ENCODE measurements at regions not wholly inside any gene's neighbourhood (a gene's known extent, or its start where the extent isn't known, plus 50 kb on each side); places are given as distances from the start of the nearest gene placed in this dataset.

DNA sequence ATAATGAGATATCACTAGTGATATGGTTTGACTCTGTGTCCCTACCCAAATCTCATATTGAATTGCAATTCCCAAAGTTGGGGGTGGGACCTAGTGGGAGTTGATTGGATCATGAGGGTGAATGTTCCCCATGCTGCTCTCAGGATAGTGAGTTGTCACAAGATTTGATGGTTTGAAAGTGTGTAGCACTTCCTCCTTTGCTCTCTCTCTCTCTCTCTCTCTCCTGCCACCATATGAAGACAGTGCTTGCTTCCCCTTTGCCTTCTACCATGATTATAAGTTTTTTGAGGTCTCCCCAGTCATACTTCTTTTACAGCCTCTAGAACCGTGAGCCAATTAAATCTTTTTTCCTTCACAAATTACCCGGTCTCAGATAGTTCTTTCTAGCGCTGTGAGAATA is 1002.0 kb upstream of the ADGRB3 start:
- WGBS, 2 experiments (ENCODE audit: extremely low coverage in 1 of 2, insufficient coverage in 1 of 2, insufficient read length in 1 of 2, insufficient replicate concordance in 2 of 2, low coverage in 1 of 2, low lambda C conversion rate in 2 of 2, missing lambda C conversion rate in 1 of 2) = 92% methylated on average over 3 of the region's 3 CpGs; no CpG with 5 or more reads in 1 of the 2 experiments

More for the DNA sequence above, 1002.0 kb upstream of the ADGRB3 start:
- H2AFZ ChIP-seq (ENCODE audit: low read length) = no peak overlapping the region
- no peaks in the 10 kb centered on the region for H3K4me1 ChIP-seq (replicated peaks in 1 of 4; ENCODE audit: control insufficient read depth in 3 of 4, insufficient read depth in 4 of 4, low read length in 3 of 4)
- H2BK12ac ChIP-seq (ENCODE audit: low read depth, low read length) = no peak overlapping the region
- FAIRE-seq (no peak), DNase-seq (ENCODE audit: low read depth in 1 of 2, low spot score in 2 of 2) (no peak)
- TF ChIP-seq RXRA (IDR thresholded peaks at IDR 0.05; ENCODE audit: insufficient read depth, low read depth, low read length) = no peak
- TF ChIP-seq SAP30 (IDR thresholded peaks at IDR 0.05; ENCODE audit: insufficient read depth, insufficient replicate concordance, low read length) = no peak
- TF ChIP-seq CHD1 (IDR thresholded peaks at IDR 0.05; ENCODE audit: low read depth, low read length) = no peak
- no peak for TF ChIP-seq HDAC6 (IDR thresholded peaks at IDR 0.05; ENCODE audit: low read depth, low read length)
- TF ChIP-seq TEAD4 (IDR thresholded peaks at IDR 0.05; ENCODE audit: low read depth, low read length) = no peak
- TF ChIP-seq, protein P1, sequence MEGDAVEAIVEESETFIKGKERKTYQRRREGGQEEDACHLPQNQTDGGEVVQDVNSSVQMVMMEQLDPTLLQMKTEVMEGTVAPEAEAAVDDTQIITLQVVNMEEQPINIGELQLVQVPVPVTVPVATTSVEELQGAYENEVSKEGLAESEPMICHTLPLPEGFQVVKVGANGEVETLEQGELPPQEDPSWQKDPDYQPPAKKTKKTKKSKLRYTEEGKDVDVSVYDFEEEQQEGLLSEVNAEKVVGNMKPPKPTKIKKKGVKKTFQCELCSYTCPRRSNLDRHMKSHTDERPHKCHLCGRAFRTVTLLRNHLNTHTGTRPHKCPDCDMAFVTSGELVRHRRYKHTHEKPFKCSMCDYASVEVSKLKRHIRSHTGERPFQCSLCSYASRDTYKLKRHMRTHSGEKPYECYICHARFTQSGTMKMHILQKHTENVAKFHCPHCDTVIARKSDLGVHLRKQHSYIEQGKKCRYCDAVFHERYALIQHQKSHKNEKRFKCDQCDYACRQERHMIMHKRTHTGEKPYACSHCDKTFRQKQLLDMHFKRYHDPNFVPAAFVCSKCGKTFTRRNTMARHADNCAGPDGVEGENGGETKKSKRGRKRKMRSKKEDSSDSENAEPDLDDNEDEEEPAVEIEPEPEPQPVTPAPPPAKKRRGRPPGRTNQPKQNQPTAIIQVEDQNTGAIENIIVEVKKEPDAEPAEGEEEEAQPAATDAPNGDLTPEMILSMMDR (IDR thresholded peaks at IDR 0.05; ENCODE audit: control extremely low read depth in 1 of 3, insufficient read depth in 1 of 3, low read depth in 1 of 3, low read length in 3 of 3) = no peak
- TF ChIP-seq SRF (IDR thresholded peaks at IDR 0.05; ENCODE audit: low read depth, low read length) = no peak
- TF ChIP-seq MAFK (IDR thresholded peaks at IDR 0.05; ENCODE audit: low read depth, low read length) = no peak
- TF ChIP-seq ZNF274 (IDR thresholded peaks at IDR 0.05; ENCODE audit: borderline replicate concordance, extremely low read depth, low read length) = no peak
- no peak for TF ChIP-seq BACH1 (IDR thresholded peaks at IDR 0.05; ENCODE audit: low read length)
- TF ChIP-seq, protein P2, sequence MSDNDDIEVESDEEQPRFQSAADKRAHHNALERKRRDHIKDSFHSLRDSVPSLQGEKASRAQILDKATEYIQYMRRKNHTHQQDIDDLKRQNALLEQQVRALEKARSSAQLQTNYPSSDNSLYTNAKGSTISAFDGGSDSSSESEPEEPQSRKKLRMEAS (IDR thresholded peaks at IDR 0.05) = no peak
- TF ChIP-seq POLR2A (IDR thresholded peaks at IDR 0.05; ENCODE audit: control extremely low read depth in 1 of 2, low read depth in 2 of 2, low read length in 2 of 2) = no peak
- TF ChIP-seq YY1 (IDR thresholded peaks at IDR 0.05; ENCODE audit: low read depth, low read length) = no peak
- no peak overlapping the region for H2BK15ac ChIP-seq (ENCODE audit: low read length)
- CTCF ChIA-PET (ENCODE audit: partially characterized antibody) = no interaction called here
- H3K23ac ChIP-seq (ENCODE audit: insufficient read length) = no peak overlapping the region
- H2BK120ac ChIP-seq (replicated peaks; ENCODE audit: low read depth, low read length) = no peak overlapping the region
- H3K27ac ChIP-seq (ENCODE audit: low read depth, low read length) = no peak overlapping the region
- no peak overlapping the region for H3K4ac ChIP-seq (replicated peaks; ENCODE audit: insufficient read length, low read depth, low read length)
- POLR2A ChIA-PET (ENCODE audit: partially characterized antibody) = no interaction called here
- H4K8ac ChIP-seq (ENCODE audit: extremely low read depth, insufficient read depth, low read length) = no peak overlapping the region
- H3K27me3 ChIP-seq (replicated peaks in 1 of 4; ENCODE audit: control insufficient read depth in 3 of 4, extremely low read depth in 1 of 4, insufficient read depth in 3 of 4, low read length in 3 of 4) = no peaks in the 10 kb centered on the region
- H3K23me2 ChIP-seq (ENCODE audit: low read depth, low read length) = no peaks in the 10 kb centered on the region
- H3K56ac ChIP-seq (replicated peaks; ENCODE audit: insufficient read length, low read depth, low read length) = no peak overlapping the region
- H4K5ac ChIP-seq (ENCODE audit: insufficient read length, low read depth, low read length) = no peak overlapping the region
- H2BK20ac ChIP-seq (ENCODE audit: low read length) = no peak overlapping the region
- no peaks in the 10 kb centered on the region for H4K20me1 ChIP-seq (replicated peaks in 1 of 2; ENCODE audit: control insufficient read depth in 1 of 2, insufficient read depth in 2 of 2, low read length in 2 of 2)
- H2BK5ac ChIP-seq (ENCODE audit: low read depth, low read length) = no peak overlapping the region
- H3K18ac ChIP-seq (ENCODE audit: extremely low read depth, low read length) = no peak overlapping the region
- H3K4me3 ChIP-seq (ENCODE audit: extremely low read depth in 1 of 4, insufficient read depth in 2 of 4, low read depth in 3 of 4, low read length in 4 of 4) = no peak overlapping the region
- H3K4me2 ChIP-seq (ENCODE audit: insufficient read depth in 1 of 2, low read depth in 2 of 2, low read length in 2 of 2) = no peak overlapping the region
- peaks cover 5 to 11% of the 10 kb centered on the region in 2 experiments; a peak in 3 of 4 replicates for H3K9me3 ChIP-seq (ENCODE audit: insufficient read depth in 2 of 2, low read depth in 1 of 2, low read length in 1 of 2)
- H3K79me2 ChIP-seq (ENCODE audit: control insufficient read depth in 1 of 2, insufficient read depth in 2 of 2, low read length in 2 of 2) = no peaks in the 10 kb centered on the region
- H3K36me3 ChIP-seq (ENCODE audit: control insufficient read depth in 2 of 4, insufficient read depth in 4 of 4, low read length in 3 of 4) = no peaks in the 10 kb centered on the region
- H3K9ac ChIP-seq (replicated peaks in 1 of 4; ENCODE audit: extremely low read depth in 1 of 4, low read depth in 3 of 4, low read length in 3 of 4) = no peak overlapping the region
- no peak overlapping the region for H2AK5ac ChIP-seq (ENCODE audit: low read depth, low read length)
- H3K14ac ChIP-seq (ENCODE audit: insufficient read length) = no peak overlapping the region
- H4K91ac ChIP-seq (replicated peaks; ENCODE audit: insufficient read length, low read length) = no peak overlapping the region
- no peaks in the 10 kb centered on the region for H3K79me1 ChIP-seq (ENCODE audit: low read depth, low read length)

Data from H1 (cell line).